ENCODE measurements at regions not wholly inside any gene's neighbourhood (a gene's known extent, or its start where the extent isn't known, plus 50 kb on each side); places are given as distances from the start of the nearest gene placed in this dataset.

- TF ChIP-seq EZH2 (IDR thresholded peaks at IDR 0.05; ENCODE audit: borderline replicate concordance, low read depth, low read length, poor library complexity, severe bottlenecking) = no peak
- TF ChIP-seq, protein P1, sequence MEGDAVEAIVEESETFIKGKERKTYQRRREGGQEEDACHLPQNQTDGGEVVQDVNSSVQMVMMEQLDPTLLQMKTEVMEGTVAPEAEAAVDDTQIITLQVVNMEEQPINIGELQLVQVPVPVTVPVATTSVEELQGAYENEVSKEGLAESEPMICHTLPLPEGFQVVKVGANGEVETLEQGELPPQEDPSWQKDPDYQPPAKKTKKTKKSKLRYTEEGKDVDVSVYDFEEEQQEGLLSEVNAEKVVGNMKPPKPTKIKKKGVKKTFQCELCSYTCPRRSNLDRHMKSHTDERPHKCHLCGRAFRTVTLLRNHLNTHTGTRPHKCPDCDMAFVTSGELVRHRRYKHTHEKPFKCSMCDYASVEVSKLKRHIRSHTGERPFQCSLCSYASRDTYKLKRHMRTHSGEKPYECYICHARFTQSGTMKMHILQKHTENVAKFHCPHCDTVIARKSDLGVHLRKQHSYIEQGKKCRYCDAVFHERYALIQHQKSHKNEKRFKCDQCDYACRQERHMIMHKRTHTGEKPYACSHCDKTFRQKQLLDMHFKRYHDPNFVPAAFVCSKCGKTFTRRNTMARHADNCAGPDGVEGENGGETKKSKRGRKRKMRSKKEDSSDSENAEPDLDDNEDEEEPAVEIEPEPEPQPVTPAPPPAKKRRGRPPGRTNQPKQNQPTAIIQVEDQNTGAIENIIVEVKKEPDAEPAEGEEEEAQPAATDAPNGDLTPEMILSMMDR (conservative IDR thresholded peaks at IDR 0.05; ENCODE audit: low read depth, low read length) = no peak
These were observed 683.3 kb downstream of the LUZP2 start for GRCh38 chr11:25180187-25180586.
